ENCODE measurements at regions not wholly inside any gene's neighbourhood (a gene's known extent, or its start where the extent isn't known, plus 50 kb on each side); places are given as distances from the start of the nearest gene placed in this dataset.

DNA sequence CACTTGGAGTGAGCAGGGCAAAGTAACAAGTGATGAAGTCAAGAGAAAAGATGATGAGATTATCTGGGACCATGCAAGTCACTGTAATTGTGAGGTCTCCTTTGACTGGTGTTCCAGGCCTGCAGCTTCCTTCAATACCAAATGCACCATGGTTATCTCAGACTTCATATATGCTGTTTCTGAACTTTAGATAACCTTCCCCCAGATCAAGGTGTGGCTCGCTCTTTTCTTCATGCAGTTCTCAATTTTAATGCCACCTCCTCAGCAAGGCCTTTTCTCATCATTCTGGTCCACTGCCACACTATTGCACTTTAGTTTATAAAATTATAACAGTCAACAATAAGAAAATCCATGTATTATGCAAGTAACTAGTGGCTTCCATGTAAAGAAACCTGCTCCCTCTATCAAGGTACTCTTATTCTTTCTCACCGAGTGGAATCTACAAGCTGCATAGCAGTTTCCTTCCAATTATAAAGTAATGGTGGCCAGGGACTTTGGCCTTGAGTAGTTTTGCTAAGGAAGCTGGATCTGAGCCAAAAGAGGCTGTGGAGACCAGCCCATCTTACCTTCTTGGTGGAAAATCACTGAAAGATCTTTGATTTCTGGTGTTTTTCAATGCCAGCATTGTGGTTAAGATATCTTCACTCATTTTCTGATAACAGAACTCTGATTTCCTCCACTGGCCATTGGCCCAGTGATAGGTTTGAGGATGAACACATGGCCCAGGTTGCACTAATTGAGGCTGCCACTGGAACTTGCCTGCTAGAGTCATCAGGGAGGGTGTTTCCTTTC, 113.6 kb downstream of the KCNE4 start (continued):
- TF ChIP-seq, protein P1, sequence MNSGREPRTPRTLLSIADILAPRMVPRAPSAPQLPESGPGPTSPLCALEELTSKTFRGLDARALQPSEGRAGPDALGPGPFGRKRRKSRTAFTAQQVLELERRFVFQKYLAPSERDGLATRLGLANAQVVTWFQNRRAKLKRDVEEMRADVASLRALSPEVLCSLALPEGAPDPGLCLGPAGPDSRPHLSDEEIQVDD (CRISPR knock-in tag; IDR thresholded peaks at IDR 0.05; ENCODE audit: borderline replicate concordance) = no peak
- TF ChIP-seq, protein P2, sequence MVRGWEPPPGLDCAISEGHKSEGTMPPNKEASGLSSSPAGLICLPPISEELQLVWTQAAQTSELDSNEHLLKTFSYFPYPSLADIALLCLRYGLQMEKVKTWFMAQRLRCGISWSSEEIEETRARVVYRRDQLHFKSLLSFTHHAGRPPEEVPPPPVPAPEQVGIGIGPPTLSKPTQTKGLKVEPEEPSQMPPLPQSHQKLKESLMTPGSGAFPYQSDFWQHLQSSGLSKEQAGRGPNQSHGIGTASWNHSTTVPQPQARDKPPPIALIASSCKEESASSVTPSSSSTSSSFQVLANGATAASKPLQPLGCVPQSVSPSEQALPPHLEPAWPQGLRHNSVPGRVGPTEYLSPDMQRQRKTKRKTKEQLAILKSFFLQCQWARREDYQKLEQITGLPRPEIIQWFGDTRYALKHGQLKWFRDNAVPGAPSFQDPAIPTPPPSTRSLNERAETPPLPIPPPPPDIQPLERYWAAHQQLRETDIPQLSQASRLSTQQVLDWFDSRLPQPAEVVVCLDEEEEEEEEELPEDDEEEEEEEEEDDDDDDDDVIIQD (CRISPR knock-in tag; IDR thresholded peaks at IDR 0.05; ENCODE audit: low read depth) = no peak
- no peak for TF ChIP-seq ZNF253 (CRISPR knock-in tag; IDR thresholded peaks at IDR 0.05; ENCODE audit: borderline replicate concordance)
- TF ChIP-seq MED1 (CRISPR knock-in tag; IDR thresholded peaks at IDR 0.05) = no peak
- TF ChIP-seq SIN3A (IDR thresholded peaks at IDR 0.05; ENCODE audit: borderline replicate concordance, low read depth, low read length) = no peak
- TF ChIP-seq, protein P3, sequence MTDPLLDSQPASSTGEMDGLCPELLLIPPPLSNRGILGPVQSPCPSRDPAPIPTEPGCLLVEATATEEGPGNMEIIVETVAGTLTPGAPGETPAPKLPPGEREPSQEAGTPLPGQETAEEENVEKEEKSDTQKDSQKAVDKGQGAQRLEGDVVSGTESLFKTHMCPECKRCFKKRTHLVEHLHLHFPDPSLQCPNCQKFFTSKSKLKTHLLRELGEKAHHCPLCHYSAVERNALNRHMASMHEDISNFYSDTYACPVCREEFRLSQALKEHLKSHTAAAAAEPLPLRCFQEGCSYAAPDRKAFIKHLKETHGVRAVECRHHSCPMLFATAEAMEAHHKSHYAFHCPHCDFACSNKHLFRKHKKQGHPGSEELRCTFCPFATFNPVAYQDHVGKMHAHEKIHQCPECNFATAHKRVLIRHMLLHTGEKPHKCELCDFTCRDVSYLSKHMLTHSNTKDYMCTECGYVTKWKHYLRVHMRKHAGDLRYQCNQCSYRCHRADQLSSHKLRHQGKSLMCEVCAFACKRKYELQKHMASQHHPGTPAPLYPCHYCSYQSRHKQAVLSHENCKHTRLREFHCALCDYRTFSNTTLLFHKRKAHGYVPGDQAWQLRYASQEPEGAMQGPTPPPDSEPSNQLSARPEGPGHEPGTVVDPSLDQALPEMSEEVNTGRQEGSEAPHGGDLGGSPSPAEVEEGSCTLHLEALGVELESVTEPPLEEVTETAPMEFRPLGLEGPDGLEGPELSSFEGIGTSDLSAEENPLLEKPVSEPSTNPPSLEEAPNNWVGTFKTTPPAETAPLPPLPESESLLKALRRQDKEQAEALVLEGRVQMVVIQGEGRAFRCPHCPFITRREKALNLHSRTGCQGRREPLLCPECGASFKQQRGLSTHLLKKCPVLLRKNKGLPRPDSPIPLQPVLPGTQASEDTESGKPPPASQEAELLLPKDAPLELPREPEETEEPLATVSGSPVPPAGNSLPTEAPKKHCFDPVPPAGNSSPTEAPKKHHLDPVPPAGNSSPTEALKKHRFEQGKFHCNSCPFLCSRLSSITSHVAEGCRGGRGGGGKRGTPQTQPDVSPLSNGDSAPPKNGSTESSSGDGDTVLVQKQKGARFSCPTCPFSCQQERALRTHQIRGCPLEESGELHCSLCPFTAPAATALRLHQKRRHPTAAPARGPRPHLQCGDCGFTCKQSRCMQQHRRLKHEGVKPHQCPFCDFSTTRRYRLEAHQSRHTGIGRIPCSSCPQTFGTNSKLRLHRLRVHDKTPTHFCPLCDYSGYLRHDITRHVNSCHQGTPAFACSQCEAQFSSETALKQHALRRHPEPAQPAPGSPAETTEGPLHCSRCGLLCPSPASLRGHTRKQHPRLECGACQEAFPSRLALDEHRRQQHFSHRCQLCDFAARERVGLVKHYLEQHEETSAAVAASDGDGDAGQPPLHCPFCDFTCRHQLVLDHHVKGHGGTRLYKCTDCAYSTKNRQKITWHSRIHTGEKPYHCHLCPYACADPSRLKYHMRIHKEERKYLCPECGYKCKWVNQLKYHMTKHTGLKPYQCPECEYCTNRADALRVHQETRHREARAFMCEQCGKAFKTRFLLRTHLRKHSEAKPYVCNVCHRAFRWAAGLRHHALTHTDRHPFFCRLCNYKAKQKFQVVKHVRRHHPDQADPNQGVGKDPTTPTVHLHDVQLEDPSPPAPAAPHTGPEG (CRISPR knock-in tag; IDR thresholded peaks at IDR 0.05) = no peak
- TF ChIP-seq, protein P4, sequence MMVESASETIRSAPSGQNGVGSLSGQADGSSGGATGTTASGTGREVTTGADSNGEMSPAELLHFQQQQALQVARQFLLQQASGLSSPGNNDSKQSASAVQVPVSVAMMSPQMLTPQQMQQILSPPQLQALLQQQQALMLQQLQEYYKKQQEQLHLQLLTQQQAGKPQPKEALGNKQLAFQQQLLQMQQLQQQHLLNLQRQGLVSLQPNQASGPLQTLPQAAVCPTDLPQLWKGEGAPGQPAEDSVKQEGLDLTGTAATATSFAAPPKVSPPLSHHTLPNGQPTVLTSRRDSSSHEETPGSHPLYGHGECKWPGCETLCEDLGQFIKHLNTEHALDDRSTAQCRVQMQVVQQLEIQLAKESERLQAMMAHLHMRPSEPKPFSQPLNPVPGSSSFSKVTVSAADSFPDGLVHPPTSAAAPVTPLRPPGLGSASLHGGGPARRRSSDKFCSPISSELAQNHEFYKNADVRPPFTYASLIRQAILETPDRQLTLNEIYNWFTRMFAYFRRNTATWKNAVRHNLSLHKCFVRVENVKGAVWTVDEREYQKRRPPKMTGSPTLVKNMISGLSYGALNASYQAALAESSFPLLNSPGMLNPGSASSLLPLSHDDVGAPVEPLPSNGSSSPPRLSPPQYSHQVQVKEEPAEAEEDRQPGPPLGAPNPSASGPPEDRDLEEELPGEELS (CRISPR knock-in tag; IDR thresholded peaks at IDR 0.05) = no peak
- no peak for TF ChIP-seq ZNF577 (CRISPR knock-in tag; IDR thresholded peaks at IDR 0.05; ENCODE audit: borderline replicate concordance, low read depth)
- no peak for TF ChIP-seq KDM6A (CRISPR knock-in tag; IDR thresholded peaks at IDR 0.05; ENCODE audit: low read depth)
- TF ChIP-seq ZNF230 (CRISPR knock-in tag; IDR thresholded peaks at IDR 0.05) = no peak
- TF ChIP-seq, protein P5, sequence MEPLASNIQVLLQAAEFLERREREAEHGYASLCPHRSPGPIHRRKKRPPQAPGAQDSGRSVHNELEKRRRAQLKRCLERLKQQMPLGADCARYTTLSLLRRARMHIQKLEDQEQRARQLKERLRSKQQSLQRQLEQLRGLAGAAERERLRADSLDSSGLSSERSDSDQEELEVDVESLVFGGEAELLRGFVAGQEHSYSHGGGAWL (CRISPR knock-in tag; IDR thresholded peaks at IDR 0.05) = no peak
- no peak for TF ChIP-seq MEIS1 (CRISPR knock-in tag; IDR thresholded peaks at IDR 0.05; ENCODE audit: borderline replicate concordance)
- TF ChIP-seq, protein P6, sequence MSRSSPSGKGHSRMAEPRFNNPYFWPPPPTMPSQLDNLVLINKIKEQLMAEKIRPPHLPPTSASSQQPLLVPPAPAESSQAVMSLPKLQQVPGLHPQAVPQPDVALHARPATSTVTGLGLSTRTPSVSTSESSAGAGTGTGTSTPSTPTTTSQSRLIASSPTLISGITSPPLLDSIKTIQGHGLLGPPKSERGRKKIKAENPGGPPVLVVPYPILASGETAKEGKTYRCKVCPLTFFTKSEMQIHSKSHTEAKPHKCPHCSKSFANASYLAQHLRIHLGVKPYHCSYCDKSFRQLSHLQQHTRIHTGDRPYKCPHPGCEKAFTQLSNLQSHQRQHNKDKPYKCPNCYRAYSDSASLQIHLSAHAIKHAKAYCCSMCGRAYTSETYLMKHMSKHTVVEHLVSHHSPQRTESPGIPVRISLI (CRISPR knock-in tag; IDR thresholded peaks at IDR 0.05; ENCODE audit: borderline replicate concordance) = no peak
- TF ChIP-seq, protein P7, sequence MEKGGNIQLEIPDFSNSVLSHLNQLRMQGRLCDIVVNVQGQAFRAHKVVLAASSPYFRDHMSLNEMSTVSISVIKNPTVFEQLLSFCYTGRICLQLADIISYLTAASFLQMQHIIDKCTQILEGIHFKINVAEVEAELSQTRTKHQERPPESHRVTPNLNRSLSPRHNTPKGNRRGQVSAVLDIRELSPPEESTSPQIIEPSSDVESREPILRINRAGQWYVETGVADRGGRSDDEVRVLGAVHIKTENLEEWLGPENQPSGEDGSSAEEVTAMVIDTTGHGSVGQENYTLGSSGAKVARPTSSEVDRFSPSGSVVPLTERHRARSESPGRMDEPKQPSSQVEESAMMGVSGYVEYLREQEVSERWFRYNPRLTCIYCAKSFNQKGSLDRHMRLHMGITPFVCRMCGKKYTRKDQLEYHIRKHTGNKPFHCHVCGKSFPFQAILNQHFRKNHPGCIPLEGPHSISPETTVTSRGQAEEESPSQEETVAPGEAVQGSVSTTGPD (CRISPR knock-in tag; IDR thresholded peaks at IDR 0.05) = no peak

All from HepG2 (cell line).